ENCODE measurements at regions not wholly inside any gene's neighbourhood (a gene's known extent, or its start where the extent isn't known, plus 50 kb on each side); places are given as distances from the start of the nearest gene placed in this dataset.

GRCh38 chr4:13067077-13067476 lies 417.1 kb downstream of the RAB28 start:
- H3K9me3 Mint-ChIP-seq = peaks cover 19% of the 10 kb centered on the region
- H3K36me3 Mint-ChIP-seq (ENCODE audit: low read depth) = no peaks in the 10 kb centered on the region
- no peak overlapping the region for H3K4me3 Mint-ChIP-seq
- H3K27me3 Mint-ChIP-seq = no peaks in the 10 kb centered on the region
- H3K27ac Mint-ChIP-seq = no peak overlapping the region
- intact Hi-C loops (cut with micrococcal nuclease) = no loop called here
- no peaks in the 10 kb centered on the region for H3K4me1 Mint-ChIP-seq (ENCODE audit: low read depth)

GRCh38 chr4:13059019-13059418 lies 425.1 kb downstream of the RAB28 start:
- H3K4me1 Mint-ChIP-seq (ENCODE audit: low read depth) = no peaks in the 10 kb centered on the region
- intact Hi-C loops (cut with micrococcal nuclease) = no loop called here
- H3K27ac Mint-ChIP-seq = no peak overlapping the region
- no peak overlapping the region for H3K4me3 Mint-ChIP-seq
- no peaks in the 10 kb centered on the region for H3K36me3 Mint-ChIP-seq (ENCODE audit: low read depth)
- no peaks in the 10 kb centered on the region for H3K27me3 Mint-ChIP-seq
- no peaks in the 10 kb centered on the region for H3K9me3 Mint-ChIP-seq

GRCh38 chr4:13056630-13057189 lies 427.4 kb downstream of the RAB28 start:
- Mint-ChIP-seq H3K4me3 (no peak overlapping the region), H3K27ac (no peak overlapping the region), H3K36me3 (ENCODE audit: low read depth) (no peaks in the 10 kb centered on the region), H3K27me3 (no peaks in the 10 kb centered on the region), H3K9me3 (no peaks in the 10 kb centered on the region), H3K4me1 (ENCODE audit: low read depth) (no peaks in the 10 kb centered on the region)
- intact Hi-C loops (cut with micrococcal nuclease) = no loop called here

- intact Hi-C loops (cut with micrococcal nuclease) = no loop called here
- H3K4me1 Mint-ChIP-seq (ENCODE audit: low read depth) = no peaks in the 10 kb centered on the region
- no peaks in the 10 kb centered on the region for H3K36me3 Mint-ChIP-seq (ENCODE audit: low read depth)
- peaks cover 9% of the 10 kb centered on the region for H3K9me3 Mint-ChIP-seq
- H3K4me3 Mint-ChIP-seq = no peak overlapping the region
- H3K27ac Mint-ChIP-seq = no peak overlapping the region
- H3K27me3 Mint-ChIP-seq = no peaks in the 10 kb centered on the region
These were observed 429.6 kb downstream of the RAB28 start for GRCh38 chr4:13054420-13054970.

- no peaks in the 10 kb centered on the region for H3K27me3 Mint-ChIP-seq
- H3K27ac Mint-ChIP-seq = no peak overlapping the region
- peaks cover 30% of the 10 kb centered on the region for H3K9me3 Mint-ChIP-seq
- no peaks in the 10 kb centered on the region for H3K36me3 Mint-ChIP-seq (ENCODE audit: low read depth)
- H3K4me3 Mint-ChIP-seq = no peak overlapping the region
- intact Hi-C loops (cut with micrococcal nuclease) = no loop called here
- no peaks in the 10 kb centered on the region for H3K4me1 Mint-ChIP-seq (ENCODE audit: low read depth)
These were observed 436.5 kb downstream of the RAB28 start for GRCh38 chr4:13047591-13047990.

- no peaks in the 10 kb centered on the region for H3K36me3 Mint-ChIP-seq (ENCODE audit: low read depth)
- H3K27ac Mint-ChIP-seq = no peak overlapping the region
- peaks cover 39% of the 10 kb centered on the region for H3K9me3 Mint-ChIP-seq
- intact Hi-C loops (cut with micrococcal nuclease) = no loop called here
- H3K4me3 Mint-ChIP-seq = no peak overlapping the region
- H3K4me1 Mint-ChIP-seq (ENCODE audit: low read depth) = no peaks in the 10 kb centered on the region
- no peaks in the 10 kb centered on the region for H3K27me3 Mint-ChIP-seq
These were observed 447.3 kb downstream of the RAB28 start for GRCh38 chr4:13036841-13037240.

GRCh38 chr4:13032936-13033335 lies 451.2 kb downstream of the RAB28 start:
- Mint-ChIP-seq H3K27me3 (no peaks in the 10 kb centered on the region), H3K27ac (no peak overlapping the region), H3K4me1 (ENCODE audit: low read depth) (no peaks in the 10 kb centered on the region), H3K9me3 (peaks cover 62% of the 10 kb centered on the region), H3K36me3 (ENCODE audit: low read depth) (no peaks in the 10 kb centered on the region), H3K4me3 (no peak overlapping the region)
- intact Hi-C loops (cut with micrococcal nuclease) = no loop called here

- peaks cover 56% of the 10 kb centered on the region for H3K9me3 Mint-ChIP-seq
- no peaks in the 10 kb centered on the region for H3K36me3 Mint-ChIP-seq (ENCODE audit: low read depth)
- intact Hi-C loops (cut with micrococcal nuclease) = no loop called here
- no peak overlapping the region for H3K27ac Mint-ChIP-seq
- no peaks in the 10 kb centered on the region for H3K27me3 Mint-ChIP-seq
- H3K4me3 Mint-ChIP-seq = no peak overlapping the region
- no peaks in the 10 kb centered on the region for H3K4me1 Mint-ChIP-seq (ENCODE audit: low read depth)
These were observed 459.7 kb downstream of the RAB28 start for GRCh38 chr4:13024147-13025105.

GRCh38 chr4:13007802-13008470 lies 476.2 kb downstream of the RAB28 start:
- Mint-ChIP-seq H3K27me3 (no peaks in the 10 kb centered on the region), H3K4me3 (no peak overlapping the region), H3K4me1 (ENCODE audit: low read depth) (no peaks in the 10 kb centered on the region), H3K27ac (no peak overlapping the region), H3K9me3 (peaks cover 6% of the 10 kb centered on the region), H3K36me3 (ENCODE audit: low read depth) (no peaks in the 10 kb centered on the region)
- intact Hi-C loops (cut with micrococcal nuclease) = no loop called here

- intact Hi-C loops (cut with micrococcal nuclease) = no loop called here
- H3K4me1 Mint-ChIP-seq (ENCODE audit: low read depth) = no peaks in the 10 kb centered on the region
- no peaks in the 10 kb centered on the region for H3K27me3 Mint-ChIP-seq
- H3K4me3 Mint-ChIP-seq = no peak overlapping the region
- H3K36me3 Mint-ChIP-seq (ENCODE audit: low read depth) = no peaks in the 10 kb centered on the region
- no peak overlapping the region for H3K27ac Mint-ChIP-seq
- peaks cover 29% of the 10 kb centered on the region for H3K9me3 Mint-ChIP-seq
These were observed 490.2 kb downstream of the RAB28 start for GRCh38 chr4:12993923-12994322.

- H3K27me3 Mint-ChIP-seq = no peaks in the 10 kb centered on the region
- intact Hi-C loops (cut with micrococcal nuclease) = no loop called here
- H3K27ac Mint-ChIP-seq = no peak overlapping the region
- H3K36me3 Mint-ChIP-seq (ENCODE audit: low read depth) = no peaks in the 10 kb centered on the region
- no peak overlapping the region for H3K4me3 Mint-ChIP-seq
- peaks cover 54% of the 10 kb centered on the region for H3K9me3 Mint-ChIP-seq
- H3K4me1 Mint-ChIP-seq (ENCODE audit: low read depth) = no peaks in the 10 kb centered on the region
These were observed 496.9 kb downstream of the RAB28 start for GRCh38 chr4:12987284-12987683.

GRCh38 chr4:12979797-12980196 lies 504.3 kb downstream of the RAB28 start:
- Mint-ChIP-seq H3K27me3 (no peaks in the 10 kb centered on the region), H3K4me1 (ENCODE audit: low read depth) (no peaks in the 10 kb centered on the region), H3K4me3 (no peak overlapping the region), H3K36me3 (ENCODE audit: low read depth) (no peaks in the 10 kb centered on the region), H3K9me3 (peaks cover 74% of the 10 kb centered on the region), H3K27ac (no peak overlapping the region)
- intact Hi-C loops (cut with micrococcal nuclease) = no loop called here

- intact Hi-C loops (cut with micrococcal nuclease) = no loop called here
- Mint-ChIP-seq H3K27me3 (no peaks in the 10 kb centered on the region), H3K9me3 (peaks cover 77% of the 10 kb centered on the region), H3K4me3 (no peak overlapping the region), H3K27ac (no peak overlapping the region), H3K36me3 (ENCODE audit: low read depth) (no peaks in the 10 kb centered on the region), H3K4me1 (ENCODE audit: low read depth) (no peaks in the 10 kb centered on the region)
These were observed 505.8 kb downstream of the RAB28 start for GRCh38 chr4:12978310-12978709.

GRCh38 chr4:12975511-12975910 lies 508.6 kb downstream of the RAB28 start:
- H3K27ac Mint-ChIP-seq = no peak overlapping the region
- H3K27me3 Mint-ChIP-seq = no peaks in the 10 kb centered on the region
- no peaks in the 10 kb centered on the region for H3K36me3 Mint-ChIP-seq (ENCODE audit: low read depth)
- H3K4me1 Mint-ChIP-seq (ENCODE audit: low read depth) = no peaks in the 10 kb centered on the region
- H3K4me3 Mint-ChIP-seq = no peak overlapping the region
- intact Hi-C loops (cut with micrococcal nuclease) = no loop called here
- H3K9me3 Mint-ChIP-seq = peaks cover 49% of the 10 kb centered on the region
